Hematopoietic multipotent progenitor cell treated with erythropoietin and hydrocortisone succinate and interleukin-3 and kit ligand, for 4 days (in vitro differentiated cells): ENCODE measurements at regions not wholly inside any gene's neighbourhood (a gene's known extent, or its start where the extent isn't known, plus 50 kb on each side); places are given as distances from the start of the nearest gene placed in this dataset.

ENCODE experiments used
- DNase-seq: peaks from one replicate; pipeline ENCODE4 v3.0.0-alpha.2; 2015

DNA sequence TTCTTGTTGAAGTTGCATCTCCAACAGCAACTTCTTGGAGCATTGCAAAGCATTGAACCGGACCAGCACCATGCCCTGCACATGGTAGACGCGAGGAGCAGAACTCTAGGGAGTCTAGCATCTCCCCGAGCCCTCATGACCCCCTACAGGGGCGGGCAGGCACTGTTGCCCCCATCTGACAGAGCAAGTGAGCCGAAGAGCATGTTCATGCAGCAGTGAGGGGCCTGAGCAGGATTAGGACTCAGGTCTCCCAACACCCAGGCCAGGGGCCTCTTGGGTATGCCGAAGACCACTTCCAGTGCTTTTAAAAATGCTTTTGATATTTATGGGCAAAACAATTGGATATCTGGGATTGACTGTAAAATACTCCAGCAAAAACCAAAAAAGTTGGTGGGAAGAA, 163.3 kb downstream of the TFCP2L1 start:
- DNase-seq, result no peak

DNA sequence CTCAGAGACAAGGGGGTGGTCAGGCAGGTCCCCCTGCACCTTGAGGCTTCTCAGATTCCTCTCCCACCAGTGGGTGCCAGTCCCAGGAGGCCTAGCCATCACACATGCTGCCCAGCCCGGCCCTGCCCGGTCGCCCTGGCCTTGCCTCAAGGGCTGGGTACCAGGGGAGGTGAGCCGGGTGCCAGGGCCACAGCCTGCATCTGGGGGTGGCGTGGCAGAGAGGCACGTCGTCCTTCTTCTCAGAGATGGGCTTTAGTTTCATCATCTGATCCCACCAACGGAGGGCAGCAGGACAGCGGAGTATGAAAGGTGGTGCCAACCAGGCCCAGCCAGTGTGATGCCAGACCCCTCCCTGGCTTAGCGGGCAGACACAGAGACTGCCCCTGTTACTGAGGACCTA, 161.7 kb downstream of the TFCP2L1 start:
- no peak for DNase-seq

DNA sequence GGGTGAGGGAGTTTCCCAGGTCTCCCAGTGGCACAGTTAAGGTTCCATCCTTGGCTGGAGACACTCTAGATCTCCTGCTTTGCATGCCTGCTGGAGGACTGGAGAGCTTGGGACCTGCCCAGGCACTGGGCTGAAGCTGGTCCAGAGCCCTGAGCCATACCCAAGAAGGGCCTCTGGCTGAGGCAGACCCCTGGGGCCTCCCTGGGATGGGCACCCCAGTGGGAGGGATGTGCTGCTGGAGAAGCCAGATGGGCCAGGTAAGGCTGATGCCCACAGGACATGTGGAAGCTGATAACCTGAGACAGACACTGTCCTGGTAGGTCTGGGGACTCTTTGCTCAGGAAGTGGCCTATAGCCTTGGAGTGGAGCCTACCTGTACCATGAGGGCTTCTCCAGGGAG, 160.7 kb downstream of the TFCP2L1 start:
- DNase-seq, result no peak

DNA sequence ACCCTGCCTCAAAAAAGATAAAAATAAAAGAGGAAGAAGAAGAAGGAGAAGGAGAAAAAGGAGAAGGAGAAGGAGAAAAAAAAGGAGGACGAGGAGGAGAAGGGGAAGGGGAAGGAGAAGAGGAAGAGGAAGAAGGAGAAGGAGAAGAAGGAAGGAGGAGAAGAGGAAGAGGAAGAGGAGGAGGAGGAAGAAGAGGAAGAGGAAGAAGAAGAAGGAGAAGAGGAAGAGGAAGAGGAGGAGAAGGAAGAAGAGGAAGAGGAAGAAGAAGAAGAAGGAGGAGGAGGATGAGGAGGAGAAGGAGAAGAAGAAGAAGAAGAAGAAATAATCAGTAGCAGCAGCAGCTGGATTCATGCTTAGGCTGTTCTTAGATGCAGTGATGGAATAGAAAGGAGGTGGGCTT, 159.7 kb downstream of the TFCP2L1 start:
- no peak for DNase-seq

DNA sequence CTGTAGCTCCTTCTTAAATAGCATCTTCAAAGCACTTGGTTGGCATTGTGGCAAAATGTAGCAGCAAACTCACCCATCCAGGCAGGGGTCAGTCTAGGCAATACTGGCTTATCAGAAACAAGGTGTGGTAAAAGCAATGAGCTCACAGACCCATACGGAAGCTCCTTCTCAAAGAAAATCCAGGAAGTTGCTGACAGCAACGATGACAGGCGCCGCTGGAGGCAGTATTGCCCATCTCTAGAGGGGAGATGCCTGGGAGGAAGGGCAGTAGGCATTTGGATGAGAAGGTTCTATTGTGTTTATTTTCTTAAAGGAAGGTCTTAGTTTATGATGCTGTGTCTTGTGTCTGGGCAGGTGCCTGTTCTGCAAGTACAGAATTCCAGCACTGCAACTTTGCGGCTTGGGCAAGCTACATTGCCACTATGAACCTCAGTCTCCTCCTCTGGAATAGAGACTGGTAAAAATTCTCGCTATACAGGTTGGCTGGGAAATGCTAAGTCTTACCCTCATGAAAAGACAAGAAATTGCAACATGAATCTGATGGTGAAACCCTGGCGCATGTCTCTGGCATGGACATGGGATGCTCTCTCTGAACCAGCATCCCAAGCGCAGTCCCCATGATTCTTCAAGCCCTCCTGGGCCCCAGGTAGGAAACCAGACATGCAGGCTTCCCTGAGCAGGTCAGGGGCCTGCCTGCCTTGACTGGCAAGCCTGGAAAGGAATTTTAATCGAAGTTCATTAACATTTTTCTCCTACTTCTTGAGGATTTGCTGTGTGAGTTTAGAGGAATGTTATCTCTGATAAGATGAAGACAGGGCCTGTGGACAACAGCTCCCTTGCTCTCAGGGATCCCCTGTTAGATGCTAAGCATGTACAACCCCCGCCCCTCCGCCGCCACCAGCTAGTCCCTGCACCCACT, 156.0 kb downstream of the TFCP2L1 start:
- DNase-seq, result peak; percentile 88

DNA sequence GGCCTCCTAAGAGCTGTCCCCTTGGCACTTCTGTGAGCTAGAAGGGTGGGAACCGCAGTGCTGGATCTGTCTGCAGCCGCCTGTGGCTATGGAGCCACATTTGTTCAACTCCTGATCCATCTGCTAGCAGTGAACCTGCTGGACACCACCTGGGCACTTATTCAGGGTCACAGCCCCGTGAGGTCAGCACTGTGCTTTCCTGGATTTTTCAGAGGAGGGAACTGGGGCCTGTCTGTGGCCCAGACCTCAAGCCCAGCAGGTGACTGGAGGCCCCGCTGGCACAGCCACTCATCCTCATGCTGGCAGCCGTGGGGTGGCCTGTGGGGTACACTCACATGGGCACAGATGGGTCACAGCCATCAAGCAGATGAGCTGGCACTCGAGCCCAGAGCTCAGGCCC, 155.3 kb downstream of the TFCP2L1 start:
- no peak for DNase-seq

DNA sequence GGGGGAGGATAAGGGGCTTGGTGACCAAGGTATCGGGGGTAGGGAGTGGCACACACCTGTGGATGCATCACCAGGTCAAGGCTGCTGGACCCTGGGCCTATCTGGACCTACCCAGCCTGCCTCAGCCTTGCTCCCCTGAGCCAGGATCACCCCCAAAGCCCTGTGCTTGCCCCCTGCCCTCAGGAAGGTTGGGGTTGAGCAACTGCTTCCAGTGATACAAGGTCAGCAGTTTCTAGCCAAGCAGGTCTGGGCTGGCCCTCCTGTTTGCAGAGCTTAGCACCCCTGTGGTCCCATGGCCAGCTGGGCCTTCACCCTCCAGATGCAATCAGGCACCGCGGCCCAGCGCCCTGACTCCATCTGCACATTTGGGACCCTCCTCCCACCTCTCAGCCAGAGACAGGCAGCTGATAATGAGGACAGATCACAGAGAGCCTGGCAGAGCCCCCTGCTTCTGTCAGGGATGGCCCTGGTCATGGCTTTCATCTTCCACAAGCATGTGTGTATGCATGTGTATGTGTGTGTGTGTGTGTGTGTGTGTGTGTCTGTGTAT, 154.6 kb downstream of the TFCP2L1 start:
- DNase-seq, result no peak

DNA sequence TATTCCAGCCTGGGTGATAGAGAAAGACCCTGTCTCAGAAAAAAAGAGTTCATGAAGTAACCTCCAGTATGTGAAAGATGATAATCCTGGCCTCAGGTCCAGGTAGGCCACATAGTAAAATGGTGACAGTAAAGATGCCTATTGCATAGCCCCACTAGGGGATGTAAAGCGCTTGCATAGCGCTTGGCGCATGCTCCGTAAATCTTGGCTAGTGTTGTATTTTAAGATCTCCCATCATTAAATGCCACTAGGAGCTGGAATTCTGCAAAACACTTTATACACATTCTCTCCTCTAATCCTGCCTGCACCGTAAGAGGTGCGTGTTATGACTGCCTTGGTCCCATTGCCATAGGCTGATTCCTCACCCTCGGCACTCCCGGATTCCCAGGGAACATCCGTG, 153.6 kb downstream of the TFCP2L1 start:
- DNase-seq, result no peak

DNA sequence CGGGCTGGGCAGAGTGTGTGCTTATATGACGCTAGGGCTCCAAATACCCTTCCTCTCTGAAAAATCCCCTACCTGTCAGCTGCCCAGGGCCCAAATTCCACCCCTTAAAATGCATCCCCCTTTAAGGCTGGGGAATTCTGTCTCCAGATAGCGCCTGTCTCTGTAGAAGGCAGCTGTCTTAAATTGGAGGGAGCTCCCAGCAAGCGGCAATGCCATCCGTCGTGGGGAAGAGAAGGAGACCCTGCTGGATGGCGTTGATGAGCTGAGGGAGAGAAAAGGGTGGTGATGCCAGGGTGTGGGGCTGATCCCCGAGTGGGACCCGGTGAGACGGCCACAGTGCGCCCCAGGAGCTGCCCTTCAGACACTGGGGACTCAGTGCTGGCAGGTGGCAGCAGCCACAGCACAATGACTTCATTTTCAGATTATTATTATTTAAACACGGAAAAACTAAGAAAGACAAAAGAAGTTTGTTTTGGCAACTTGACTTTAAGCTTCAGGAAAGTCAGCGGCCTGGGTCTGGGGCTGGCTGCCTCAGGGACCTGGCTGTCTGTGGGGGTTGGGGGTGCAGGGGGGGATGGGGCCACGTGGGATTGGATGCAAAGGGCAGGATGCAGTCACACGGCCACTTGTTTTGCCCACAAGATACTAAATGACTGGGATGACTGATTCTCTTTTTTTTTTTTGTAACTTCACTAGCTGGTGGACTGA, 152.8 kb downstream of the TFCP2L1 start:
- DNase-seq, result no peak

DNA sequence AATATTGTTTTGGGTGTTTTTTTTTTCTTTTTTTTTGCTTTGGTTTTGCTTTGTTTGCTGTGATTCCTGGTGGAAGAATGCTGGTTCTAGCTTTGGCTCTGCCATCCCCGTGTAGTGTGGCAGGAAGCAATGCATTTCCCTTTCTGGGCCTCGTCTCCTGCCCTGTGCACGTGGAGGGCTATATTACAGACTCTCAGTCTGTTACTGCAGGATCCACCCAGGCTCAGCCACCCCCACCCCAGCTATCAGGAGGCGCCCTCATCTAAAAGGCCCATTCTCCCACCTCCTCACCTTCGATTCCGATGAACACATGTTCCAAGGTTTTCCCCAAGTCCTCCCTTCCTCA, 152.3 kb downstream of the TFCP2L1 start:
- DNase-seq, result no peak

DNA sequence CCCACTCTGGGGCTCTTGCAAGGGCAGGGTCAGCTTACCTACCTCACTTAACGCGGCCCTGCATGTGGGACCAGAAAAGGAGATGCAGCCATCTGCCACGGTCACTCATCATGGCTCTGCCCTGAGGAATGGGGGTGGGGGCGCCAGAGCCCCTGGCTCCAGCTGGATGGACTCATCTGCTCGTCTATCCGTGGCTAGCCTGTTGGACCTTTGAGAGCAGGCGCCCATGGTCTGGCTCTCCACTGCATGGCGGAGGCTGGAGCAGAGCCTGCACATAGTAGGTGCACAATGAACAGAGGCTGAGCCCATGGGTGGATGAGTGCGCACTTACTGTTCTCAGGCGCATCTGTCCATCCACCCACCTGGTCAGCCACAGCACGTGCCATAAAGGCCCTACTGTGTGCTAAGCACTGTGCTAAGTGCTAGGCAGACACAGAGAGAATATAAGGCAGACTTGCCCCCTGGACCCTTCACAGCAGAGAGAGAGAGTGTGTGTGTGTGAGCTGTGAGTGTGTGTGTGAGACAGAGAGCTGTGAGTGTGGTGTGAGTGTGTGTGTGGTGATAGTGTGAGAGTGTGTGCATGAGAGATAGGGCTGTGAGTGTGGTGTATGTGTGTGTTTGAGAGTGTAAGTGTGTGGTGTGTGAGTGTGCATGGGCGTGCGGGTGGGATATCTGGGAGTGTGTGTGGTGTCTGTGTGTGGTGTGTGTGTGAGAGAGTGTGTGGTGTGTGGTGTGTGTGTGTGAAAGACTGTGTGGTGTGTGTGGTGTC, 151.3 kb downstream of the TFCP2L1 start:
- no peak for DNase-seq

DNA sequence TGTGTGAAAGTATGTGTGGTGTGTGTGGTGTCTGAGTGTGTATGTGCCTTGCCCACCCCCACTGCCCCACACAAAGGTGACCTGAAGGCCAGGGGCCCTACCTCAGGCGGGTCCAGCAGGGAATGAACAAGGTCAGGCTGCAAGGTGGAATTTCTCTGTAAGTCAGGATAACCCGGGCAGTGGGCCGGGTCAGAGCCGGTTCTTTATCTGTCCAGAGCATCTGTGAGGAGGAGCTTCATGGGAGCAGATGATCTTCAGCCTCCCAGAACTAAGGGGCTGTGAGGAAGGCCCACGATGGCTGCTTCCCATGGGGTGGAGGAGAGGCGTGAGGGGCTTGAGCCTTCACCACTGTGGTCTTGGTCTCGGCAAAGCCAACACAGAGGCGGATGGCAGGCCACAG, 150.3 kb downstream of the TFCP2L1 start:
- DNase-seq, result peak; percentile 50

DNA sequence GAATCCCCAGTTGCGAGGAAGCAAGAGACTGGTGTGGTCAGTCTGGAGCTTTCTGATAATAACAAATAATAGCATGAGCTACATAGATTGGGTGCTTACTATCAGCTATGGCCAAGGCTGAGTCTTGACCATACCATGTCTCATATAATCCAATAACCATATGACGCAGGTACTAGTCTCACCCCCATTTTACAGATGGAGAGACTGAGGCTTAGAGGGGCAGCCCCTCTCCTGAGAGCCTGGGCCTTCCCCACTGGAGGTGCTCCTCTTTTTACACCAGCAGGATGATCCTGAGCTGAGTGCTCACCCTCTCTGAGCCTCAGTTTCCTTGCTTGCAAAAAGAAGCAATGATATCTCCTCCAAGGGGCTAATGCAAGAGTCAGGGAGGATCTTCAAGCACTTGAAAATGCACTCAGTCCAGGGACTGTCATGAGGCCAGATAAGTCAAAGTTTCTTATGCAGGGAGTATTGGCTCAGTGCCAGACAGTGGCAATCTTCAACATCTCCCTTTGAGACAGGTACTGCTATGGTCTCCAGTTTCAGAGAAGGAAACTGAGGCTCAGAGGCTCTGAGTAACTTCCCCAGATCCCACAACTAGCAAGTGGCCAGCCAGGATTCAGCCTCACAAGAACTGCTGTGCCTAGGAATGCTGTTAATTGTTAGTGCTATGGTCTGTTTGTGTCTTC, 149.7 kb downstream of the TFCP2L1 start:
- DNase-seq, result peak; percentile 40

DNA sequence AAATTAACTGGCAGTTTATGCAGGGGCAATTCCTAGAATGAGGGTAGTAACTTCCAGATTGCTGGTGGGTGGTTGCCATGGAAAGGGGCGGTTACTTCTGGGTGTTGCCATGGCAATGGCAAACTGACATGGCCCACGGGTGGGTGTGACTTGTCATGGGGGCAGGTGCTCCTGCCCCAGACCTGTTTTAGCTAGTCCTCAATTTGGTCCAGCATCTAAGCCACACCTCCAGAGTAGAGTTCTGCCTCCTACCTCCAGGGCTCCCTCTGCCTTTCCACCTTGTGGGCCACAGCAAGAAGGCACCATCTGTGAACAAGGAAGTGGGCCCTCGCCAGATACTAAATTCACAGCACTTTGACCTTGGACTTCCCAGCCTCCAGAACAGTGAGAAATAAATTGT, 148.7 kb downstream of the TFCP2L1 start:
- peak; percentile 51 for DNase-seq

DNA sequence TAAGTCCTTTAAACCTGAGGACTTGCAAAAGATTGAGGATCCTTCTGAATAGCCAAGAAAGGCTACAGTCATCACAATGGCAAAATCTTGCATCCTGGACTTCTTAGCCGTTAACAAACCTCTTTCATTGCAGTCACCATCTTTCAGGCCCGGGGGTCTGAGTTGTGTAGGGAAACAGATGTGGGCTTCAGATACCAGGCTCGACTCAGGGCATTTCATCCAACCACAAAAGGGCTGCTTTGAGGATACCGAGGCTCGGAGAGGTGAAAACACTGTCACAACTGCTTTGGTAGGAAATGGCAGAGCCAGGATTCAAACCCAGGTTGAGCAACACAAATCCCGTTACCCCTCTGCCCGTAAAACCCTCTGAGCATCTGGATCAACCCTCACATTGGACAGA, 147.4 kb downstream of the TFCP2L1 start:
- DNase-seq, result peak; percentile 74

DNA sequence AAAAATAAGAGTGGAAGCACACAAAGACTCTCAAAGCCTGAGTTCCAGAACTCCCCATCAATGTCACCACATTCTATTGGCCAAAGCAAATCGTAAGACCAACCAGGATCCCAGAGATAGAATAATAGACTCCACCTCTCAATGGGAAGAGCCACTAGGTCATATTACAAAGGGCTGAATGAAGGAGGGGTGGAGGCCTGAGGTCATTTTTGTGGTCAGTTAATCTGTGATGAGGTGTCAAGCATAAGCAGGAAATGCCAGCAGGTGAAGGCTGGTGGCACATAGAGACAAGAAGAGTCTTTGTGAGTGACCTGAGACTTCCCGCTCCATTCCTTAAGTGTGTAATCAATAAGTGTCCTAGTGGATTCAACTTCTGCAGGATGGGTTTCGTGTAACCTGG, 144.3 kb downstream of the TFCP2L1 start:
- no peak for DNase-seq

DNA sequence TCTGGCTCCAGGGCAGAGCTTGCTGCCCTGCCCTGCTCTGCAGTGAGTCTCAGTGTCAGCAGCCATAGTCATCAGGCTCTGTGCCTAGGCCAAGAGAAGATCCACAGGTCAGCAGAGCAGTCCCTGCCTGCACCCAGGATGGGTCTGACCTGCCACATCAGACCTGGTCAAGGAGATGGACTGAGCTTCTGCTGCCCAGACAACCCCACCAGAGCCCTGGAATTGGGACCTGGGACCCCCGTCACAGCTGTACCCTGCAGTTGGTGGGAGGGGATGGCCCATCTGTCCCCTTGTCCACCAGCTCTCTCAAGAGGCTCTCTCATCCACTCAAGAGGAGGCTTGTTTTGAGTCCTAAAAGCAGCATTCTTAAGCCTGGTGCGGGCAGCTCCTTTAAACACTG, 142.6 kb downstream of the TFCP2L1 start:
- no peak for DNase-seq

DNA sequence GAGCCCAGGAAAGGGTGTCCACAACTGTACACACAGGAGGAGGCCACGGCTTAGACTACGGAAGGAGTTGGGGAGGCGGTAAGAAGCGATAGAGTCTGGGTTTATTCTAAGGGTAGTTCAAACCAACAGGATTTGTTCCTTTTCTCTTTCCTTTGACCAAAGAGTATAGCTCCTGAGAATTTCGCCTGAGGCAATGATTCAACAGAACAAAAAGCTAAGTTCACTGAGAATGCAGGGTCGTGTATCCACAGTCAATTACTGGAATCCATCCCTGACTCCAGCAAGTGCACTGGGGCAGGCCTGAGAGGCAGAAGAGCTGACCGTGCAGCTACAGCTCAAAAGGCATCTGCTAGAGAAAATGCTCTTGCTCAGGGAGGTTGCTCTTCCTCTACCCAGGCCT, 140.9 kb downstream of the TFCP2L1 start:
- no peak for DNase-seq

DNA sequence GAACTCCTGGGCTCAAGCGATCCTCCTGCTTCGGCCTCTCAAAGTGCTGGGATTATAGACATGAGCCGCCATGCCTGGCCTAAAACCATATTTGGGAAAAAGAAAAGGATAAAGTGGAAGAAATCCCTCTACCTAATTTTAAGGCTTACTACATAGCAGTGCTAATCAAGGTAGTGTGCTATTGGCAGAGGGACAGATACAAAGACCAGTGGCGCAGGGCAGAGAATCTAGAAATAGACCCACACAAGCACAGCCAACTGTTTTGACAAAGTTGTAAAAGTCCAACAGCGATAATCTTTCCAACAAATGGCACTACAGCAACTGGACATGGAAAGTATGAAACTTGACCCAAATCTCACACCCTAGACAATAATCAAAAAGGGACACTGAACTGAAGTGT, 138.4 kb downstream of the TFCP2L1 start:
- DNase-seq, result no peak

DNA sequence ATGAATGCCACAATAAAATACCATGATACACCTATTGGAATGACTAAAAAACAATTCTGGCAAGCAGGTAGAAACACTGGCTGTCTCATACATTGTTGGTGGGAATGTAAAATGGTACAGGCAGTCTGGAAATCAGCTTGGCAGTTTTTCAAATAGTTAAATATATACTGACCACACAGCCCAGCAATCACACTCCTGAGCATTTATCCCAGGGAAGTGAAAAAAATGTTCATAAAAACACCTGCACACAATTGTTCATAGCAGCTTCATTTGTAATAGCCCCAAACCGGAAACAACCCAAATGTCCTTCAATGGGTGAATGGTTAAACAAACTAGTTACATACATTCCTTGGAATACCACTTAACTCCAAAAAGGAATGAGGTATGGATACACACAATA, 137.2 kb downstream of the TFCP2L1 start:
- no peak for DNase-seq

DNA sequence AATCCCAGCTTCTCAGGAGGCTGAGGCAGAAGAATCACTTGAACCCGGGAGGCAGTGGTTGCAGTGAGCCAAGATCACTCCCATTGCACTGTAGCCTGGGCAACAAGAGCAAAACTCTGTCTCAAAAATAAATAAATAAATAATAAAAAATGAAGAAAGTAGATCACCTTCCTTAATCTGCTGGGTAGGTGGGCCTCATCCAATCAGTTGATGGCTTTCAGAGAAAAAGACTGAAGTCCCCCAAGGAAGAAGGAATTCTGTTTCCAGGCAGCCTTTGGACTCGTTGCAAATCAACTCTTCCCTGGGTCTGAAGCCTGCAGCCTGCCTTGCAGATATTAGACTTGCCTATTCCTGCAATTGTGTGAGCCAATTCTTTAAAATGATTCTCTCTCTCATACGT, 136.5 kb downstream of the TFCP2L1 start:
- no peak for DNase-seq

DNA sequence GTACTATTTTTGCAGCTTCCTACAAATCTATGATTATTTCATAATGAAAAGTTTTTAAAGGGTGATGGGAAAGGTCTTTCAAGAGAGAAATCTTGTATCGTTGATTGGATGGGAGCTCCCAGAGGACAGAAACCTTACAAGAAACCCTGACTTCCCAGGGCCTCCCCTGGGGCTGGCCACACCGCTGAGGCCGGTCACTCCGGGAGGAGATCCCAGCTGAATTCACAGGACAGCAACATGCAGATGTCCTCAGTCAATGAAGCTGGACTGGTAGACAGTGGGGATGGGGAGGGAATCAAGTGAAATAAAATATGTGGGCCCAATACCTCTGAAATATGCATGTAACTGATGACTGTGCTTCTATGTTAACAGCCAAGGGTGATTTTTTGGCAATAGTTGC, 135.6 kb downstream of the TFCP2L1 start:
- no peak for DNase-seq

DNA sequence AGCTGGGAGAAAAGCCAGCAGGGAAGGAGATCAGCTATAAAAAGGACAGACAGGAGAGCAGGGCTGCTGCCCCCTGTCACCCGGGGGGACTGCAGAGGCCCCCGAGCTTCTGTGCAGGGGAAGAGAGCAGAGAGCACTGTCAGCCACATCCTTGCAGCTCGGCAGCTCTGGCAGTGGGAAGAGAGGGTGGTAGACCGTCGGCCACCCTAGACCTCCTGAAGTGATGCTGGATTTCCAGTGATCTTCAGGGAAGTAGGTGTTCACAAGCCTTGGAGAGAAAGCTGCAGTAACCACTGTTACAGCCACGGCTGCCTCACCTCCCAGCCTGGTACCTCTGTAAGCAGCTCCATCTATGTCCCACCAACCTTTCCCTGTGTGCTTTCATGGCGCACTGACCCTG, 134.9 kb downstream of the TFCP2L1 start:
- DNase-seq, result no peak
